ENCODE measurements at regions not wholly inside any gene's neighbourhood (a gene's known extent, or its start where the extent isn't known, plus 50 kb on each side); places are given as distances from the start of the nearest gene placed in this dataset.
"Not testable (repeated sequence)": the region's sequence is repeated elsewhere in the genome, so short reads cannot be mapped to it uniquely, and the experiment has no call there.

DNA sequence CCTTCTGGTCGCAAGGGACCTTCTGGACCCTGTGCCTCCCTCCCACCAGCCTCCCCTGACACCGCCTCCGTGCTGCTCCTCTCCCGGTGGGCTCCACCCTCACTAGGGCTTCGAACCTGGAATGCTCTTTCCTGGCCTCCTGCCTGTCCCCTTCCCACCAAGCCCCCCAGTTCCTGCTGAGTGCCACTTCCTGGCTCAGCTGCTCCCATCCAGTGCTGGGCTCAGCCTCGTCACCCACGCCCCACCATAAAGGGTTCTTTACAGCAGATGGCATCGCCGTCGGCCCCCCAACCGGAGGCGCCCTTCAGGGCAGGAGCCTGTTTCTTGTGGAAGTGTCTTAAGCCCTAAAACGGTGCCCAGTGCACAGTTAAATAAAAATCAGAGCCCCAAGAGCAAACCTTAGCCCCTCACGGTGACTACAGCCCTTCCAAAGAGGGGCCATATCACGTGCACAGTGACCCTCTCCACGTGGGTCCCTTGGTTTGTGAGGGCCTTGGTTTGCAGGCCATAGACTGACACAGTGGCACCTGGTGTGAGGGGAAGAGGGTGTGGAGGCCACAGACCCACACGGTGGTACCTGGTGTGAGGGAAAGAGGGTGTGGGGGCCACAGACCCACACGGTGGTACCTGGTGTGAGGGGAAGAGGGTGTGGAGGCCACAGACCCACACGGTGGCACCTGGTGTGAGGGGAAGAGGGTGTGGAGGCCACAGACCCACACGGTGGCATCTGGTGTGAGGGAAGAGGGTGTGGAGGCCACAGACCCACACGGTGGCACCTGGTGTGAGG, 111.4 kb downstream of the METRNL start:
- DNase-seq = no peak

DNA sequence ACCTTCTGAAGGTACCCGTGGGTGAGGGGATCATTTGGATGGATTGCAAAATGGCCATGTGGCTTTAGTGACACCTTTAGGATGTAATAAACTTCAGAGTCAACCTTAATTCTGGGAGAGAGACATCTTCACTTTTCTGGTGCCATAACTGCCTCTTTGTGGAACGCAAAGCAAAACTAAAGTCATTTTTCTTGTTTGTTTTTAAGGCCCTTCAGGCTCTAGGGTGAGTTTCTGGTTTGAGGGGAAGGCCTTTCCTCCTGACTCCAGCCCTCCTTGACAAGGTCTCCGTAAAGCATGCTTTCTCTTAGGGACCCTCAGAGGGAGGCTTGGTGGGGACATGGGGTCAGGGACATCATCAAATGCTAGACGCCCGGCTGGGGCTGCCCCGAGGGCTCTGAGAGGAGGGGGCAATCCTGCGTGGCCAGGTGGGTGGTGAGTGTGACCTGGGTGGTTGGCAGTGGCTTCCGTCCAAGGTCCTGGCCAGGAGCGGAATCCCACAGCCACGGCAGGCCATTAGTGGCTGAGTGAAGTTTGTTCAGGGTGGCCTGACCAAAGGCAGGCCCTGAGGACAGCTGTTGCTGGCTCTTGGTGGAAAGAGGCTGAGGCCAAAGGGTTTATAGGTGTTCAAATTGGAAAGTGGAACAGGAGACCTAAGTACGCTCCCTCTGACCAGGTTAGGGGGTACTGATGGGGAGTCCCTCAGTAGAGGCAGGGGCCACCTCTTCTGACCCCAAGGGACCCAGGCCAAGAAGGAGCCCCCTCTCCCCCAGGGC, 112.2 kb downstream of the METRNL start:
- no peak for DNase-seq

- no peak for DNase-seq
These were observed 112.9 kb downstream of the METRNL start for GRCh38 chr17:83192161-83192788.

- not testable (repeated sequence) for DNase-seq
These were observed 113.5 kb downstream of the METRNL start for GRCh38 chr17:83192789-83193335.

DNA sequence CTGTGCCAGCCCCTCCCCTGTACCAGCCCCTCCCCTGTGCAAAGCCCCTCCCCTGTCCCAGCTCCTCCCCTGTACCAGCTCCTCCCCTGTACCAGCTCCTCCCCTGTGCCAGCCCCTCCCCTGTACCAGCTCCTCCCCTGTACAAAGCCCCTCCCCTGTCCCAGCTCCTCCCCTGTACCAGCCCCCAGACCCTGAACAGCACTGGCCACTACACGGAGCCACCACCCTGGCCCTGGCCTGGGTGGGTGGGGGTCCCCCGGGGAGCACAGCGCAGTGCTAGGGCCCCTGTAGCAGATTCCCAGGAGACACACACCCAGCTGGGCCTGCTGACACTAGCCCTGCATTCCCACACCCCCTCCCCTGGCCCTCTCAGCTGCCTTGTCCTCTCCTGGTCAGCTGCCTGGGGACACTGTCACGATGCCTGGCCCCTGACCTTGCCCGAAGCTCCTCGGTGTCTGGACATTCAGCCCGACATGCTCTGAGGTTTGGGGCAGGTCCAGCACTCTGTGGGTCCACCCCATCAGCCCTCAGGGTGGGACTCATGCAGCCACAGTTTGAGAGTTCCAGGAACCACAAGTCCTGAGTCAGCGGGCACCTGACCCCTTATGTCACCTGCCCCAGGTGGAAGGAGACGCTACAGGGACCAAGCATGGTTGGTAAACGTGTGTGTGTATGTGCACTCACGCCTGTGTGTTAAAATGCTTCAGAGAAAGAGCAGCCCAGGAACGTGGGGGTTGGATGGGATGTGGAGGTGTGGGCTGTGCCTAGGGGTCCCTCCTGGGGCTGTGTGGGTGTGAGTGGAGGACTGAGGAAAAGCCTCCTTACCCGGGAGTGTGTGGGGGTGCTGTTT, 114.2 kb downstream of the METRNL start:
- no peak for DNase-seq

DNA sequence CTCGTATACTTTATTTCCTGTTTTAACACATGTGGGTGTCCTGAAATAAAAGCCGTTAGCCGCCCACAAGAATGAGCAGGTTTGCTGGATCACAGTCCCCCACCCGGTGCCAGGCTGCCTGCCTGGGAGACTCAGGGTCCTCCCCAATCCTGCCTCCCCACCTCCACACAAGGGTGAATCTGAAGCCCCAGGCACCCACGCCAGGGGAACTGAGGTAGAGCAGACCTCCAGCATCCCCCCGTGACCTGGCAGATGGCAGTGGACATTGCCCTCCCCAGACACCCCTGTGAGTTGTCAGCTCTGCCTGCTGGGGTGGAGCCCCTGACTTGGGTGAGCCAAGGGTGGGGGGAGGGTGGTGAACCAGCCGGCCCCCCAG, 114.8 kb downstream of the METRNL start:
- no peak for DNase-seq

GRCh38 chr17:83194761-83195329, 115.4 kb downstream of the METRNL start:
- DNase-seq = no peak

DNA sequence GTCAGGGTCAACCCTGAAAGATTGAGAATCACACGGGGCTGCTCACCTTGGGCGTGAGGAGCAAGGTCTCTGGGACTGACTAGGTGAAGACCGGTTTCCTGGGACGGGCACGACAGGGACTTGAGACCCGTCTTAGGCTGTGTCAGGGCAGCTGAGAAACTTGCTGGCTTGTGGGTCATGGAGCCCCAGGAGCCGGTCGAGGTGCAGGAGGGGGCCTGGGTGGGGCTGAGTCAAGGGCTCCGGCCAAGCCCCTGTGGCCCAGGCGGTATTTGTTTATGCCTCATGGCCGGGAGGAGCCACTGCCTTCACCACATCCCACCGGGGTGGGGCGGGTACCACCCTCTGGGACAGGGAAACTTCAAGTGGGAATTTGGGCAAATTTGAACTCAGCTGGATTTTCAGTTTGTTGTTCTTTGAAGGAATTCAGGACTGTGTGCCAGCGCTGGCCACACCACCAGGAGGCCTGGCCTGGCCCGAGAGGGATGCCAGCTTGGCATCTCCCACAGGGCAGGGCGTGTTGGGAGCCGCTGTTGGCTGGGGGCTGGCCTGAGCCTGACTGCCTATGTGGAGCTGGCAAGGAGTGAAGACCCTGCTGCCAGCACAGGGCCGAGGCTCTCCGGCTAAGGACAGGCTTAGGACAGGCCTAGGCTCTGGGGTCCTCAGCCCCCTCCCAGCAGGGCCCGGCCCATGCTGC, 116.1 kb downstream of the METRNL start:
- peak in 12 of 51 donors; percentile 9 to 50 (median 32) for DNase-seq

DNA sequence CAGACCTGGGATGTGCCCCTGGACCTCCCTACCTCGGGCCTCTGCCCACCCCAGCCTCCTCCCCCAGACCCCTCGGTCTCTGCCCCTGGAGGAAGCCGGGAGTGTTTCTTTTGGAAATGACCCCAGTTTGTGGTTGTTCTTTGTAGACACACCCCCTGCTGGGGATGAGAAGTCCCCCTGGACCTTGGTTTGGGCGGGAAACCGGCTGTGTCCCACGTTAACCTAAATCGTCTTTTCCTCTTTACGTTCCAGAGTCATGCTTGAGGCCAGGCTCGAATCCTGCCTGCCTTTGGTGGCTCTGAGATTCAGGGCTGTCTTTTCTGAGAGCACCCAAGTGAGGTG, 116.6 kb downstream of the METRNL start:
- no peak for DNase-seq

GRCh38 chr17:83196366-83196765, 117.0 kb downstream of the METRNL start:
- no peak for DNase-seq

- no peak for DNase-seq
These were observed 117.8 kb downstream of the METRNL start for GRCh38 chr17:83196973-83197880.

DNA sequence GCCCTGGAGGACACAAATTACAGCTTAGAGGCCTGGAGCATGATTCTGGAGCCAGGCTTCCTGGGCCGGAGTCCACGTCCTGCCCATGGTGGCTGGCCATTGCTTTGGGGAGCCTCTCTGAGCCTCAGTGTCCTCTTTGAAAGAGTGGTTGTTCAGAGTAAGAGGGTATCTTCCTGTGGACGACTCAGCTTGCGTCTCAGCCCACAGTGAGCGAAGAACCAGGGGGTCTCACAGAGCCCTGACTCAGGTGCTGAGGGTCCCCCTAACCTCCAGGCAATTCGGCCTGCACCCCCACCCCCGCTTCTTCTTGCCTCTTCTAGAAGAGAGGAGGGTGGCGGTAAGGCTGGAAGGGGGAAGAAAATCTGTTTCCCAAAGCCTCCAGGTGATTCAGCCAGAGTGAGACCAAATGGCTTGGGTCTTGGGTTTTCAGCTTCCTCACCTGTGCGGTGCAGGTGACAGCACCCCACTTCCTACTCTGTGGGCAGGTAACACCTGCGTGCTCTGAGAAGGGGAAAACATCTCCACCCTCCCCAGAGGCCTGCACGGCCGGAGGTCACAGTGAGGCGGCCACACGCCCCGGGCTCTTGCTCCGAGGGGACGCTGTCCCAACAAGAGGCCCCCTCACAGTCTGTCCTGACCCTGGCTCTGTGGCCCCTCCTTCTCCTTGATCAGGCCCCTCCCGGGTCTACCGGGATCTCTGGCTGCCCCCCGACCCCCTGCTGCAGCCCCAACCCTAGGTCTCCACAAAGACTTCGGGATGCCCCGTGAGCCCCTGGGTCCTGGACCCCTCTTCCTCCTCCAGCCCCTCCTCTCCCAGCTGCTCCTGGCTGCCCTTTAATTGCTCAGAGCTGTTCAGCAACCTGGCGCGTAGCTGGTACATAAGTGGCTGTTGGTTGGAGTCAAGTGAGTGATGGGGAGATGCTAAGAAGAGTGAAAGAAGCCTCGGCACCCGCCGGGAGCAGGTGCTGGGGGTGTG, 119.2 kb downstream of the METRNL start:
- DNase-seq = no peak

DNA sequence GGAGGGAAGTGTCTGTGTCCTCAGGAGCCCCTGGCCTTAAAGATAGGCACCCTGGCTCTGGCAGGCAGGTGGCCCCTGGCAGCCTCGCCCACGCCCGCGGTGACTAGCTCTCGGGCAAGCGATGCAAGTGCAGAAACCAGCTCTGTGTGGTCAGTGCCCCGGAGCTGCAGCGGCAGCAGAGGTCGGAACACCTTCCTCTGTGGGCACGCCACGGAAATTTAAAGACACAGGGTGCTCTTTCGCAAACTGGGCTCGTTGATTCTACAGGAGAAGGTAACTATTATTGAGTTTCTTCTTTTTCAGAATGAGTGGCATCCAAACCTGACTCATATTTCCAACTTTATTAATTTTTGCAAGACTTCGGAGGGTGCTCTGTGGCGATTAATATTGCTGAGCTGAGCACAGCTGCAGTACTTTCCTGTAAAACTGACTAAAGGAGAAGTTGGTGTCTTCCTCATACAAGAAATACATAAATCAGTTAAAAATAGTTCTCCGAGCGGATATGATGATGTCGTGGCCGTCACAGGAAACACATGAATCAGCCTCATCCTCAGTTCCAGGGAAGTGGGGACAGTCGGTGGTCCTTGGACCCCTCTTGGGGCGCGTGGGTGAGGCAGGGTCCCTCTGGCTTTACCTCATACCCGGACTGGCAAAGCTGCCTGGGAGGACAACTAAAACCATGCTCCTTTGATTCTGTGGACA, 120.2 kb downstream of the METRNL start:
- DNase-seq = no peak

- peak in 2 of 51 donors; percentile 22 to 23 for DNase-seq
These were observed 120.9 kb downstream of the METRNL start for GRCh38 chr17:83200231-83200699.

- DNase-seq = no peak
These were observed 121.3 kb downstream of the METRNL start for GRCh38 chr17:83200751-83201150.

- DNase-seq = no peak
These were observed 122.0 kb downstream of the METRNL start for GRCh38 chr17:83201206-83202001.

All from hypothalamus (tissue), 51 donors.